Neural cell (in vitro differentiated cells): ENCODE measurements at regions not wholly inside any gene's neighbourhood (a gene's known extent, or its start where the extent isn't known, plus 50 kb on each side); places are given as distances from the start of the nearest gene placed in this dataset.

Experiments used
- H2AFZ ChIP-seq: fragments of 200-600, 300-800 bp; sonication (generic), shearing (Covaris generic); 2 replicates; pipeline ENCODE4 v1.6.0; 2014; ENCODE audit warnings: low read depth, mild to moderate bottlenecking, antibody characterized with exemption, low read length, moderate library complexity
- H3F3A ChIP-seq: fragments of 200-600 bp; shearing (Covaris generic); 2 replicates; pipeline ENCODE4 v1.6.1; 2016; ENCODE audit warnings: mild to moderate bottlenecking, moderate library complexity, mixed read lengths, antibody characterized with exemption, low read length; ENCODE audit not compliant: insufficient read depth, poor library complexity, severe bottlenecking
- H3K27ac ChIP-seq: fragments of 200-600, 300-800 bp; sonication (generic), shearing (Covaris generic); 2 replicates; pipeline ENCODE4 v1.5.1; 2014; ENCODE audit warnings: mild to moderate bottlenecking, low read length, moderate library complexity
- H3K27me3 ChIP-seq: fragments of 300-800, 200-600 bp; sonication (generic), shearing (Covaris generic); 2 replicates; pipeline ENCODE4 v1.6.0; 2014; ENCODE audit warnings: mild to moderate bottlenecking, low read depth, low read length, moderate library complexity; ENCODE audit not compliant: insufficient read depth
- H3K36me3 ChIP-seq: fragments of 300-800, 200-600 bp; sonication (generic), shearing (Covaris generic); 2 replicates; pipeline ENCODE4 v1.5.1; 2014; ENCODE audit warnings: mild to moderate bottlenecking, antibody characterized with exemption, low read length, moderate library complexity; ENCODE audit not compliant: insufficient read depth
- H3K4me2 ChIP-seq: fragments of 300-800, 200-600 bp; sonication (generic), shearing (Covaris generic); 2 replicates; pipeline ENCODE4 v1.6.0; 2014; ENCODE audit warnings: mild to moderate bottlenecking, low read length
- H3K4me3 ChIP-seq: fragments of 300-800, 200-600 bp; sonication (generic), shearing (Covaris generic); 2 replicates; pipeline ENCODE4 v1.5.1; 2014; ENCODE audit warnings: mild to moderate bottlenecking, low read length, moderate library complexity
- H3K79me2 ChIP-seq: fragments of 200-600 bp; shearing (Covaris generic); replicated peaks from 2 replicates; pipeline ENCODE4 v1.6.0; 2014; ENCODE audit warnings: mild to moderate bottlenecking, low read length, moderate library complexity; ENCODE audit not compliant: insufficient read depth
- H3K9ac ChIP-seq: fragments of 300-800, 200-600 bp; sonication (generic), shearing (Covaris generic); 2 replicates; pipeline ENCODE4 v1.6.1; 2016; ENCODE audit warnings: mild to moderate bottlenecking, low read length, mixed read lengths
- H3K9me2 ChIP-seq: fragments of 200-600 bp; shearing (Covaris generic); 2 replicates; pipeline ENCODE4 v1.6.1; 2016; ENCODE audit warnings: mild to moderate bottlenecking, low read length, mixed read lengths; ENCODE audit not compliant: insufficient read depth
- H3K9me3 ChIP-seq: fragments of 200-600, 300-800 bp; sonication (generic), shearing (Covaris generic); 2 replicates; pipeline ENCODE4 v1.6.1; 2016; ENCODE audit warnings: mild to moderate bottlenecking, mixed run types, low read length, moderate library complexity, mixed read lengths
- H4K20me1 ChIP-seq: fragments of 200-600 bp; shearing (Covaris generic); 2 replicates; pipeline ENCODE4 v1.6.1; 2016; ENCODE audit warnings: mild to moderate bottlenecking, mixed run types; ENCODE audit not compliant: insufficient read depth
- EP300 ChIP-seq: fragments of 450-650 bp; conservative IDR thresholded peaks from 2 replicates; pipeline ENCODE4 v1.6.1; 2014; ENCODE audit warnings: antibody characterized with exemption, mild to moderate bottlenecking, moderate library complexity; ENCODE audit not compliant: poor library complexity, severe bottlenecking
- EZH2 ChIP-seq: fragments of 200-600, 300-800 bp; shearing (Covaris generic), sonication (generic); IDR thresholded peaks from 2 replicates; pipeline ENCODE4 v1.6.1; 2014; ENCODE audit warnings: antibody characterized with exemption, low read length, borderline replicate concordance, mild to moderate bottlenecking; ENCODE audit not compliant: insufficient read depth, poor library complexity, severe bottlenecking
- MXI1 ChIP-seq: fragments of 450-650 bp; conservative IDR thresholded peaks from 2 replicates; pipeline ENCODE4 v1.6.1; 2014; ENCODE audit warnings: antibody characterized with exemption, mild to moderate bottlenecking; ENCODE audit not compliant: poor library complexity, severe bottlenecking
- POLR2AphosphoS5 ChIP-seq: IDR thresholded peaks from 2 replicates; pipeline ENCODE4 v1.6.1; 2012
- RAD21 ChIP-seq: fragments of 450-650 bp; conservative IDR thresholded peaks from 2 replicates; pipeline ENCODE4 v1.6.1; 2014; ENCODE audit warnings: antibody characterized with exemption, mild to moderate bottlenecking, moderate library complexity
- REST ChIP-seq: IDR thresholded peaks from 2 replicates; pipeline ENCODE4 v1.6.1; 2012; ENCODE audit warnings: borderline replicate concordance
- SMC3 ChIP-seq: fragments of 450-650 bp; conservative IDR thresholded peaks from 2 replicates; pipeline ENCODE4 v1.6.1; 2014; ENCODE audit warnings: antibody characterized with exemption, mild to moderate bottlenecking, moderate library complexity; ENCODE audit not compliant: poor library complexity
- TAF1 ChIP-seq: IDR thresholded peaks from 2 replicates; pipeline ENCODE4 v1.6.1; 2012; ENCODE audit warnings: low read depth
- TF ChIP-seq, protein P1 (sequence below): fragments of 450-650 bp; IDR thresholded peaks from 2 replicates; pipeline ENCODE4 v1.5.1; 2014; ENCODE audit warnings: antibody characterized with exemption, mild to moderate bottlenecking, moderate library complexity; ENCODE audit not compliant: poor library complexity, severe bottlenecking

GRCh38 chr5:51273021-51273420 lies 110.2 kb upstream of the ISL1 start:
- H3K79me2 ChIP-seq, result no peaks in the 10 kb centered on the region
- H3K4me2 ChIP-seq, result no peak overlapping the region
- H3F3A ChIP-seq, result no peaks in the 10 kb centered on the region
- H3K27me3 ChIP-seq, result no peaks in the 10 kb centered on the region
- H2AFZ ChIP-seq, result no peak overlapping the region
- H3K9ac ChIP-seq, result no peak overlapping the region
- TF ChIP-seq POLR2AphosphoS5 (no peak), TAF1 (no peak), EZH2 (no peak), RAD21 (no peak), REST (no peak), SMC3 (no peak), MXI1 (no peak), EP300 (no peak)
- TF ChIP-seq, protein P1, sequence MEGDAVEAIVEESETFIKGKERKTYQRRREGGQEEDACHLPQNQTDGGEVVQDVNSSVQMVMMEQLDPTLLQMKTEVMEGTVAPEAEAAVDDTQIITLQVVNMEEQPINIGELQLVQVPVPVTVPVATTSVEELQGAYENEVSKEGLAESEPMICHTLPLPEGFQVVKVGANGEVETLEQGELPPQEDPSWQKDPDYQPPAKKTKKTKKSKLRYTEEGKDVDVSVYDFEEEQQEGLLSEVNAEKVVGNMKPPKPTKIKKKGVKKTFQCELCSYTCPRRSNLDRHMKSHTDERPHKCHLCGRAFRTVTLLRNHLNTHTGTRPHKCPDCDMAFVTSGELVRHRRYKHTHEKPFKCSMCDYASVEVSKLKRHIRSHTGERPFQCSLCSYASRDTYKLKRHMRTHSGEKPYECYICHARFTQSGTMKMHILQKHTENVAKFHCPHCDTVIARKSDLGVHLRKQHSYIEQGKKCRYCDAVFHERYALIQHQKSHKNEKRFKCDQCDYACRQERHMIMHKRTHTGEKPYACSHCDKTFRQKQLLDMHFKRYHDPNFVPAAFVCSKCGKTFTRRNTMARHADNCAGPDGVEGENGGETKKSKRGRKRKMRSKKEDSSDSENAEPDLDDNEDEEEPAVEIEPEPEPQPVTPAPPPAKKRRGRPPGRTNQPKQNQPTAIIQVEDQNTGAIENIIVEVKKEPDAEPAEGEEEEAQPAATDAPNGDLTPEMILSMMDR, result no peak
- H3K4me3 ChIP-seq, result no peak overlapping the region
- no peaks in the 10 kb centered on the region for H3K36me3 ChIP-seq
- H3K9me2 ChIP-seq, result no peaks in the 10 kb centered on the region
- no peak overlapping the region for H3K27ac ChIP-seq
- H3K9me3 ChIP-seq, result no peaks in the 10 kb centered on the region
- no peaks in the 10 kb centered on the region for H4K20me1 ChIP-seq

DNA sequence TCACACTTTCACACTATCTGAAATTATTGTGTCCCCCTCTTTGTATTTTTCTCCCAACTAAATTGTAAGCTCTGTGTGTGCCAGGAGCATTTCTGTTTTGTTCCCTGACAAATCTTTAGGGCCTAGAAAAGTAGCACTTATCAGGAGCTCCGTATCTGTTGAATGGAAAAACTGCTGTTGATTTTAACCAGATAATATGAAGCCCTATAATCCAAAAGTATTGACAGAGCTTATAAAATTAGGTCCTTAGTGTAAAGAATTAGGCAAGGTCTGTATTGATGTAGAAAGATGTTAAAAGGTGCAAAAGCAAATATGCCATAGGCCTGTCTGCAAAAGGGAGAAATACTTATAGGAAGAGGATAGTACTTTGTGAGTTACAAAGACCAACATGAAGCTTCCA lies 109.4 kb upstream of the ISL1 start:
- Histone ChIP-seq H3K27me3 (no peaks in the 10 kb centered on the region), H3F3A (no peaks in the 10 kb centered on the region), H3K27ac (no peak overlapping the region), H3K9ac (no peak overlapping the region), H4K20me1 (no peaks in the 10 kb centered on the region), H3K79me2 (no peaks in the 10 kb centered on the region), H3K4me2 (no peak overlapping the region), H3K9me2 (no peaks in the 10 kb centered on the region), H3K4me3 (no peak overlapping the region), H2AFZ (no peak overlapping the region), H3K9me3 (no peaks in the 10 kb centered on the region), H3K36me3 (no peaks in the 10 kb centered on the region)
- TF ChIP-seq TAF1 (no peak), SMC3 (no peak), EP300 (no peak), REST (no peak)
